Aorta (tissue), 5 donors: ENCODE measurements at regions not wholly inside any gene's neighbourhood (a gene's known extent, or its start where the extent isn't known, plus 50 kb on each side); places are given as distances from the start of the nearest gene placed in this dataset.

ENCODE experiments used
- ATAC-seq: fragments of 200-7000 bp; cut with Tn5 transposase; one replicate; pipeline ENCODE4 v1.9.1; 2022; ENCODE audit warnings: moderate library complexity; ENCODE audit not compliant: low FRiP score
- DNase-seq, 2 donors: peaks; one replicate each; pipeline ENCODE4 v3.0.0-alpha.2; 2020
- H3K27ac ChIP-seq, 2 donors: one replicate each; pipeline ENCODE4 v1.5.1; 2013; ENCODE audit warnings: low read length in 2 of 2, mild to moderate bottlenecking in 2 of 2, moderate library complexity in 2 of 2, control low read depth in 1 of 2, inconsistent platforms in 1 of 2, low read depth in 1 of 2
- H3K27me3 ChIP-seq, 2 donors: one replicate each; pipeline ENCODE4 v1.6.1; 2013; ENCODE audit warnings: control low read depth in 1 of 2, low read length in 1 of 2, mild to moderate bottlenecking in 1 of 2, moderate library complexity in 1 of 2; ENCODE audit not compliant: insufficient read depth in 2 of 2, control insufficient read depth in 1 of 2
- H3K36me3 ChIP-seq, 2 donors: one replicate each; pipeline ENCODE4 v1.6.1; 2013; ENCODE audit warnings: control low read depth in 1 of 2, low read length in 1 of 2, mild to moderate bottlenecking in 1 of 2; ENCODE audit not compliant: insufficient read depth in 2 of 2, control insufficient read depth in 1 of 2
- H3K4me1 ChIP-seq, 2 donors: one replicate each; pipeline ENCODE4 v1.6.1; 2013; ENCODE audit warnings: low read length in 2 of 2, control low read depth in 1 of 2, mild to moderate bottlenecking in 1 of 2, moderate library complexity in 1 of 2; ENCODE audit not compliant: insufficient read depth in 2 of 2, control insufficient read depth in 1 of 2
- H3K4me3 ChIP-seq, 2 donors: one replicate each; pipeline ENCODE4 v1.5.1; 2013; ENCODE audit warnings: low read length in 2 of 2, control low read depth in 1 of 2, mild to moderate bottlenecking in 1 of 2
- H3K9me3 ChIP-seq: one replicate; pipeline ENCODE4 v1.6.1; 2013; ENCODE audit warnings: mild to moderate bottlenecking, low read length; ENCODE audit not compliant: control insufficient read depth
- WGBS, 2 donors: extraction: QIAGEN DNeasy Blood & Tissue Kit; methylation state at CpG; one replicate each; pipeline ENCODE4 v1.1.7; 2013; 5-methylcytosine and 5-hydroxymethylcytosine counted together
- intact Hi-C, 2 donors: fragments of 100-400 bp; cut with DNase I; formaldehyde crosslinking; loops; one replicate each; pipeline versions ENCODE4 v1.14.2 to v1.15.0; 2022
- donor health status: healthy with polysubstance abuse.
- donor health status: Bipolar disorder and iron deficiency.
- donor health status: DM: no; HTN: no; CAD: no.
- donor health status: DM: no; HTN: no; CAD: no.
- donor health status: DM: yes; HTN: yes; CAD: no.

DNA sequence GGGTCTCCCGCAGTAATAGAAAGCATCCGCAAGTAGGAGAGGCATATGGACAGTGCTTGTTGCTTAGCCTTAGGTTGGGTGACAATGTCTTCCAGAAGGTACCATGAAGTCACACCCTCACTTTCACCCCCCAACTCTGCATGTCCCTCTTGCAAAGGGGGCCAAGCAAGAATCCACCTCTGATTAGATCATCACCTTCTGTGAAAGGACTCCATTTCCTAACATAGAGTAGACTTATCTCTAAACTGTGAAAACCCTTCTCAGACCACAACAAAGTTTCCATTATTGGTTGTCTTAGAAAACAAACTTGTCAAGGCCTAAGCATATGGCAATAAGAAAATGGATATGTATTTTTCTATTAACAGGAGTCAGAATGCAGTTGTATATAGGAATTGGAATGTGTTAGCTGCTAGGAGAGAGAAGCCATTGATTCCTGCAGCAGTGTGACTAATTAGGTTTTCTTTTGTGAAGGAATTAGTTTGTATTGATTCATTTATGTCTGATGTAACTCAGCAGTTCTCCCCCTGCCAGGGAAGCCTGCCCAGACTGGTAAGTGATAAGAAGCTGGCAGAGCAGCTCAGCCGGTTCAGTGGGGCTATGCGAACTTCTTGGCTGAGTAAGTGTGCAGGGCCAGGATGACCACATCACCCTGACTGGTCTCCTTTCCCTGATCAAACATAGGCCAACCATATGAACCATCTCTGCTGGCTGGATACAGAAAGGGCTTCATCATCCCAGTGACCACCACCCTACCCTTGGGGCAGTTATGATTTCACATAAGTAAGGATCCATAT lies 107.3 kb upstream of the CCDC196 start:
- ATAC-seq, result peak; percentile 42
- Histone ChIP-seq H3K27me3 (peaks cover 0 to 2% of the 10 kb centered on the region in 2 donors), H3K9me3 (no peaks in the 10 kb centered on the region), H3K36me3 (no peaks in the 10 kb centered on the region), H3K4me3 (no peak overlapping the region), H3K4me1 (peaks cover 3 to 19% of the 10 kb centered on the region in 2 donors), H3K27ac (no peak overlapping the region)
- WGBS, 2 donors, result 53 to 54% methylated on average over 4 of the region's 4 CpGs
- intact Hi-C loops, result no loop called here
- no peak for DNase-seq

DNA sequence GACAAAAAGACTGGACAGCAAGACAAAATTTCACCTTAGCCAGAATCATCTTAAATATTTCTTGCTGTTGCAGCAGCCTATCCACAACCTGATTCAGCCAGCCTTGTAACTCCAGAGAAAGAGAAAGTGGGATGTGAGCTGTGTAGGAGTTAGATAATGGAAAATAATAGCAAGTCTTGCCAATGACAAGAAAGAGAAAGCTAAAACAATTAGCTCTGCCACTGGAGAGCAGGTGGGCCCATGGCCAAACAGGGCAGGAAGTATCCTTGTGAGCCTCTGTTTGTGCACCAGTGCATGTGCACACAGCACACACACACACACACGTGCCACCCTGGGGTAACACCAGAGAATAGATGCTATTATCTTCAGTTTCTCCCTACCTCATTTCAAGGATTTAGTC lies 106.0 kb upstream of the CCDC196 start:
- 25 to 43% methylated on average over 1 of the region's 1 CpG for WGBS, 2 donors
- Histone ChIP-seq H3K27me3 (peaks cover 0 to 2% of the 10 kb centered on the region in 2 donors), H3K9me3 (no peaks in the 10 kb centered on the region), H3K4me1 (peaks cover 3 to 19% of the 10 kb centered on the region in 2 donors), H3K27ac (no peak overlapping the region), H3K36me3 (no peaks in the 10 kb centered on the region), H3K4me3 (no peak overlapping the region)
- intact Hi-C loops, result no loop called here
- peak in 1 of 2 donors; percentile 54 for DNase-seq
- peak; percentile 43 for ATAC-seq

DNA sequence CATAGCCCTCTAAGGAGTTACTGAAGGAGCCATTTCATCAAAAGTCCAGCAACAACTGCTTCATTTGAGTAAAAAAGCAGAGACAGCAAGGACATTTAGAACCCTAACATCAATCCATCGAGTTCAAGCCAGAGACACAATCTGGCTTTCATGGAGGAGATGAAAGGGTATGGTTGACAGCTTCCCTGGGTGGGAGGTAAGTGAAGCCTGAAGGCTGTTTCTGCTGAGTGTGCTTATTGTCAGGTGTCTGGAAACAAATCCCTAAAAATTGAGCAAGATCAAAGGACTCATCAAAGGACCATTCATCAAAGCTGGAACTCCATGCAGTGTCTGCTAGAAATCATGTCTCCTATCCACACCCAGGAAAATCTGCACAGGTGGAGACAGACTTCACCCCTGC lies 104.4 kb upstream of the CCDC196 start:
- Histone ChIP-seq H3K4me3 (no peak overlapping the region), H3K9me3 (no peaks in the 10 kb centered on the region), H3K27me3 (no peaks in the 10 kb centered on the region), H3K4me1 (peaks cover 3 to 19% of the 10 kb centered on the region in 2 donors), H3K36me3 (no peaks in the 10 kb centered on the region), H3K27ac (no peak overlapping the region)
- ATAC-seq, result no peak
- intact Hi-C loops, result no loop called here
- WGBS, 2 donors, result 77 to 80% methylated on average over 1 of the region's 1 CpG
- DNase-seq, result no peak

DNA sequence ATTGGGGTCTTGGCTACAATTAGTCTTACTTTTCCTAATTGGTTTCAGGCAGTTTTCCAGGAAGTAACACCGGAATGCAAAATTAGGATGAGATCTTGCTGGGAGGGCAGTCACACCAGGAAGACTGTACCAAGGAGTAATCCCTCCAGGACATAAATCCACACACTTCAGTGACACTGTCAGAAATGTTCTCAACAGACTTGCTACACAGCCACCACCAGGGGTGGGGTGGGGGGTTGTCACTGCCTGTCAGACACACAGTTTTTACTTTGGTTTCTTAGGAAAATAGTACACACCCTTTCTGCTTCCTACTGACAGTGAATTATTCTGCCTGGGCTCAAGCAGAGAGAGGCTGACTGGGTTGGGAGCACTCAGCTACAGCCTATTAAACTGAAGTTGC lies 102.9 kb upstream of the CCDC196 start:
- Histone ChIP-seq H3K4me3 (no peak overlapping the region), H3K36me3 (no peaks in the 10 kb centered on the region), H3K27ac (no peak overlapping the region), H3K27me3 (no peaks in the 10 kb centered on the region), H3K9me3 (no peaks in the 10 kb centered on the region), H3K4me1 (peaks cover 3 to 19% of the 10 kb centered on the region in 2 donors)
- intact Hi-C loops, result no loop called here
- WGBS, 2 donors, result 27 to 29% methylated on average over 1 of the region's 1 CpG
- ATAC-seq, result no peak
- no peak for DNase-seq

DNA sequence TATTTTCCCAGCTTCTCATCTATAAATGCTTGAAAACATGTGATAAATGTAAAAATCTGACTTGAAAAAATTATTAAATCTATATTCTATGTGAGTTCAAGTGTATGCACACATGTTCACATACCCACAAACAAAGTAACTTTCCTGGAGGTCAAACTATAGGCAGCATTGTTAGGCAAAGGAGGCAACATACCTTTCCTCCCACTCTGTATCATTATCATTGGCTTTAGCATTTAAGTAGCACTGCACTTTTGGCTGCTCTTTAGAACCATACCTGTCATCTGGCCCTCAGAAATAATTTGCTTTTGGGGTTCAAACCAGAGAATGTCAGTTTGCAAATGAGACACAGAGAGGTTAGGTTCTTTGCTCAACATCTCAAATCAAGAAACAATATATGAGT lies 102.4 kb upstream of the CCDC196 start:
- ATAC-seq (no peak), DNase-seq (no peak)
- peaks cover 3 to 19% of the 10 kb centered on the region in 2 donors for H3K4me1 ChIP-seq
- H3K9me3 ChIP-seq, result no peaks in the 10 kb centered on the region
- no peak overlapping the region for H3K27ac ChIP-seq
- H3K27me3 ChIP-seq, result no peaks in the 10 kb centered on the region
- no peak overlapping the region for H3K4me3 ChIP-seq
- intact Hi-C loops, result no loop called here
- no peaks in the 10 kb centered on the region for H3K36me3 ChIP-seq

DNA sequence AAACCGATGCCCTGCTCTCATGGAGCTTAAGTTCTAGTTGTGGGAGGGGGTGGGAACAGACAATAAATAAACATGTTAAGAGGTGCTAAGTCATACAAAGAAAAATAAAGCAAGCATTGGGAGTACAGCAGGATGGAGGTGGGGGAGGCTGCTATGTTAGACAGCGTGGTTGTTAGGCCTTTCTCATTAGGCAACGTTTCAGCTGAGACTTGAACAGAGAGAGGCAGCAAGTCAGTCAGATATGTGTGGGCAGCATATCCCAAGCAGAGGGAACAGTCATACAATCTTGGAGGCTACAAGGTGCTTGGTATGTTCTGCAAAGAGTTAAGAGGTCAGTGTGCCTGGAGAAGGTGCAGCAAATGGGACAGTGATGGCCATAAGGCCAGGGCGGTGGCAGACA lies 97.7 kb upstream of the CCDC196 start:
- H3K4me1 ChIP-seq, result no peaks in the 10 kb centered on the region
- H3K4me3 ChIP-seq, result no peak overlapping the region
- ATAC-seq, result no peak
- no peak for DNase-seq
- no peaks in the 10 kb centered on the region for H3K36me3 ChIP-seq
- WGBS, 2 donors, result 72 to 84% methylated on average over 4 of the region's 4 CpGs
- H3K27me3 ChIP-seq, result peaks cover 0 to 2% of the 10 kb centered on the region in 2 donors
- intact Hi-C loops, result no loop called here
- H3K9me3 ChIP-seq, result no peaks in the 10 kb centered on the region
- H3K27ac ChIP-seq, result no peak overlapping the region

DNA sequence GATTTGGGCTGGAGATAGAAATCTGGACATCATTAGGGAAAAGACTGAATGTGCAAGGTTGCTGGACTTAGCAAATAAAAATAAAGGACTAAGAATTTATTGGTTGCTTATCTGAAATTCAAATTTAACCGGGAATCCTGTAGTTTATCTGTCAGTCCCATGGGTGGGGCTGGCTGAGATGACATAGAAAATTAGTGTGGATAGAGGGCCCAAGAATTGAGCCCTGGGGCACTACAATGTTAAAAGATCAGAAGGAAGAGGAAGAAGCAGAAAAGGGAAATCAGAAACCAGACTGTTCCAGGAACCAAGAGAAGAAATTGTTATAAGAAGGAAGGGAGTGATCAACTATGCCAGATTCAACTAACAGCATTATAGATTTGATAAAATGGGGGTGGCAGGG lies 96.7 kb upstream of the CCDC196 start:
- H3K27me3 ChIP-seq, result peaks cover 0 to 2% of the 10 kb centered on the region in 2 donors
- DNase-seq, result no peak
- no peaks in the 10 kb centered on the region for H3K36me3 ChIP-seq
- no peak overlapping the region for H3K27ac ChIP-seq
- 84 to 92% methylated on average over 1 of the region's 1 CpG for WGBS, 2 donors
- H3K4me3 ChIP-seq, result no peak overlapping the region
- intact Hi-C loops, result no loop called here
- no peaks in the 10 kb centered on the region for H3K4me1 ChIP-seq
- no peaks in the 10 kb centered on the region for H3K9me3 ChIP-seq
- no peak for ATAC-seq

DNA sequence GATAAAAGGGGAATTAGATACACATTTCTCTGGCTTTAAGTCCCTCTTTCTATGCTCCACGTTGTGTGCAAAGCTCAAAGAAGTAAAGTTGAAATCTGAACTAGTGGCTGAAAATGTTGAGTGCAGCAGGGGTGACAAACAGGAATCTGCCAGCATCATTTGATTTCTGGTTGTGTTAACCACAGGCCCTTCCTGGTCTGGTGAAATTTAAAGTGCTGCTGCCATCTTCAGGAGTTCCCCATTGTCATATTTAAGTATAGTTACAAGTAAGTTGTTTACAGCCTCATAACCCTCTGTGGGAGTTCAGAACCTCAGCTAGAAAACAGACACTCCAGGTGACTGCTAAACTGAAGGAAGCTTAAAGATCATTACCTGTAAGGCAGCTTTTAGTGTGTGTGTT lies 90.9 kb upstream of the CCDC196 start:
- ATAC-seq, result no peak
- peaks cover 0 to 10% of the 10 kb centered on the region in 2 donors for H3K4me1 ChIP-seq
- no peaks in the 10 kb centered on the region for H3K9me3 ChIP-seq
- 39 to 52% methylated on average over 1 of the region's 1 CpG for WGBS, 2 donors
- peaks cover 0 to 2% of the 10 kb centered on the region in 2 donors for H3K27me3 ChIP-seq
- H3K36me3 ChIP-seq, result no peaks in the 10 kb centered on the region
- H3K4me3 ChIP-seq, result no peak overlapping the region
- no peak overlapping the region for H3K27ac ChIP-seq
- intact Hi-C loops, result no loop called here
- DNase-seq, result no peak

DNA sequence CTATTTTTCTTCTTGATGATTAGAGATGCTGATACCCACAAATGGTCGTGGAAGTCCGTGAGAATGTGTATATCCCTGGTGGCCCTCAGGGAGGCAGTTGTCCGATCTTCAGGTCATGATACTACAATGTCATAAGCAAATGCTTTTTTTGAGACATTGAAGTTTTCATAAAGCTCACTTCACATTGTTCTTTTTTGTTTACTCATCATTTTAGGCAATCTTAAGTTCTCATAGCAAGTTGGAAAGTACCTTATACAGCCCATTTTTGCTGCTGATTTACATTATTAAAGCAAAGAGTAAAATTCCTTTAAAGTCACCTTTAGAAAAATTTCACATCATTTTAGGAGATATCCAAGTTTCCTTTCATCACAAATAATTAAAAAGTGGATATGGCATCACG lies 90.0 kb upstream of the CCDC196 start:
- intact Hi-C loops, result no loop called here
- 84 to 94% methylated on average over 4 of the region's 4 CpGs for WGBS, 2 donors

More for the DNA sequence above, 90.0 kb upstream of the CCDC196 start:
- ATAC-seq (no peak), DNase-seq (no peak)
- Histone ChIP-seq H3K36me3 (no peaks in the 10 kb centered on the region), H3K4me3 (no peak overlapping the region), H3K4me1 (peaks cover 0 to 10% of the 10 kb centered on the region in 2 donors), H3K9me3 (no peaks in the 10 kb centered on the region), H3K27ac (no peak overlapping the region), H3K27me3 (peaks cover 0 to 2% of the 10 kb centered on the region in 2 donors)
